ENCODE measurements at regions not wholly inside any gene's neighbourhood (a gene's known extent, or its start where the extent isn't known, plus 50 kb on each side); places are given as distances from the start of the nearest gene placed in this dataset.

- H3K9me3 Mint-ChIP-seq (ENCODE audit: unreplicated experiment) = no peaks in the 10 kb centered on the region
- DNase-seq (ENCODE audit: unreplicated experiment) = no peak
- TF ChIP-seq, protein P1, sequence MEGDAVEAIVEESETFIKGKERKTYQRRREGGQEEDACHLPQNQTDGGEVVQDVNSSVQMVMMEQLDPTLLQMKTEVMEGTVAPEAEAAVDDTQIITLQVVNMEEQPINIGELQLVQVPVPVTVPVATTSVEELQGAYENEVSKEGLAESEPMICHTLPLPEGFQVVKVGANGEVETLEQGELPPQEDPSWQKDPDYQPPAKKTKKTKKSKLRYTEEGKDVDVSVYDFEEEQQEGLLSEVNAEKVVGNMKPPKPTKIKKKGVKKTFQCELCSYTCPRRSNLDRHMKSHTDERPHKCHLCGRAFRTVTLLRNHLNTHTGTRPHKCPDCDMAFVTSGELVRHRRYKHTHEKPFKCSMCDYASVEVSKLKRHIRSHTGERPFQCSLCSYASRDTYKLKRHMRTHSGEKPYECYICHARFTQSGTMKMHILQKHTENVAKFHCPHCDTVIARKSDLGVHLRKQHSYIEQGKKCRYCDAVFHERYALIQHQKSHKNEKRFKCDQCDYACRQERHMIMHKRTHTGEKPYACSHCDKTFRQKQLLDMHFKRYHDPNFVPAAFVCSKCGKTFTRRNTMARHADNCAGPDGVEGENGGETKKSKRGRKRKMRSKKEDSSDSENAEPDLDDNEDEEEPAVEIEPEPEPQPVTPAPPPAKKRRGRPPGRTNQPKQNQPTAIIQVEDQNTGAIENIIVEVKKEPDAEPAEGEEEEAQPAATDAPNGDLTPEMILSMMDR (IDR thresholded peaks at IDR 0.05; ENCODE audit: unreplicated experiment) = no peak
- no peaks in the 10 kb centered on the region for H3K4me1 Mint-ChIP-seq (ENCODE audit: insufficient read depth, unreplicated experiment)
- H3K36me3 Mint-ChIP-seq (ENCODE audit: insufficient read depth, unreplicated experiment) = no peaks in the 10 kb centered on the region
- ChIA-PET POLR2A (no interaction called here), CTCF (no interaction called here)
- H3K4me3 Mint-ChIP-seq (ENCODE audit: unreplicated experiment) = no peak overlapping the region
- no TSS peak for BruUV-seq (replicated peaks)
- H3K27me3 Mint-ChIP-seq (ENCODE audit: insufficient read depth, unreplicated experiment) = peaks cover 12% of the 10 kb centered on the region
- no peak overlapping the region for H3K27ac Mint-ChIP-seq (ENCODE audit: low read depth, unreplicated experiment)
- intact Hi-C loops (cut with micrococcal nuclease) = no loop called here
These were observed 357.1 kb upstream of the SATB1 start for GRCh38 chr3:18782191-18782590.

DNA sequence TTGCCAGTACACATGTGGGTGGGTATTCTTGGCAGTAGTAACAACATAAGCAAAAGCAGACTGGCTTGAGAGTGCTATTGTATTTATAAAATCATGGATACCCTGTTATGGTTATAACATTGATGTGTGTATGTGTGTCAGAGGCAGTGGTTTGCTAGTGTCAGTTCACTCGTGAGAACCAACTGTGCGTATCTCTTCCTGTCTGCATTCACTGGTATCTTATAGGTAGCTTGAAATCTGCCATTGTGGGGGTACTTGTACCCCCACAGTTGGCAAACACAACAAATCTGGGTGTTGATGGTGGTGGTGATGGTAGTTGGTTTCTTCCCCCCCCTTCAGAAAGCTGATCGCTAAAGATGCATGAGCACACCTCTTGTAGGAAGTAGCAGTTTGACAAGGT, 355.8 kb upstream of the SATB1 start:
- CTCF ChIA-PET = no interaction called here
- no TSS peak for BruUV-seq (replicated peaks)

GRCh38 chr3:18779704-18780103, 354.6 kb upstream of the SATB1 start:
- Mint-ChIP-seq H3K27me3 (ENCODE audit: insufficient read depth, unreplicated experiment) (peaks cover 12% of the 10 kb centered on the region), H3K36me3 (ENCODE audit: insufficient read depth, unreplicated experiment) (no peaks in the 10 kb centered on the region), H3K4me3 (ENCODE audit: unreplicated experiment) (no peak overlapping the region), H3K27ac (ENCODE audit: low read depth, unreplicated experiment) (no peak overlapping the region), H3K9me3 (ENCODE audit: unreplicated experiment) (no peaks in the 10 kb centered on the region), H3K4me1 (ENCODE audit: insufficient read depth, unreplicated experiment) (no peaks in the 10 kb centered on the region)
- no TSS peak for BruUV-seq (replicated peaks)
- ChIA-PET CTCF (interaction anchor here (0.6 kb wide), 1 partner anchor 104 kb away, joined by 3 read pairs; no protein-coding TSS in a partner anchor), POLR2A (no interaction called here)
- intact Hi-C loops (cut with micrococcal nuclease) = loop anchor here (10.0 kb wide), 1 partner anchor 205 kb away; no protein-coding TSS in a partner anchor
- TF ChIP-seq, protein P1 (IDR thresholded peaks at IDR 0.05; ENCODE audit: unreplicated experiment) = no peak
- no peak for DNase-seq (ENCODE audit: unreplicated experiment)

More for the DNA sequence above, 355.8 kb upstream of the SATB1 start:
- POLR2A ChIA-PET = no interaction called here
- H3K36me3 Mint-ChIP-seq (ENCODE audit: insufficient read depth, unreplicated experiment) = no peaks in the 10 kb centered on the region
- H3K4me1 Mint-ChIP-seq (ENCODE audit: insufficient read depth, unreplicated experiment) = no peaks in the 10 kb centered on the region
- DNase-seq (ENCODE audit: unreplicated experiment) = no peak
- no peak overlapping the region for H3K4me3 Mint-ChIP-seq (ENCODE audit: unreplicated experiment)
- H3K9me3 Mint-ChIP-seq (ENCODE audit: unreplicated experiment) = no peaks in the 10 kb centered on the region
- TF ChIP-seq, protein P1 (IDR thresholded peaks at IDR 0.05; ENCODE audit: unreplicated experiment) = no peak
- peaks cover 12% of the 10 kb centered on the region for H3K27me3 Mint-ChIP-seq (ENCODE audit: insufficient read depth, unreplicated experiment)
- intact Hi-C loops (cut with micrococcal nuclease) = no loop called here
- H3K27ac Mint-ChIP-seq (ENCODE audit: low read depth, unreplicated experiment) = no peak overlapping the region

DNA sequence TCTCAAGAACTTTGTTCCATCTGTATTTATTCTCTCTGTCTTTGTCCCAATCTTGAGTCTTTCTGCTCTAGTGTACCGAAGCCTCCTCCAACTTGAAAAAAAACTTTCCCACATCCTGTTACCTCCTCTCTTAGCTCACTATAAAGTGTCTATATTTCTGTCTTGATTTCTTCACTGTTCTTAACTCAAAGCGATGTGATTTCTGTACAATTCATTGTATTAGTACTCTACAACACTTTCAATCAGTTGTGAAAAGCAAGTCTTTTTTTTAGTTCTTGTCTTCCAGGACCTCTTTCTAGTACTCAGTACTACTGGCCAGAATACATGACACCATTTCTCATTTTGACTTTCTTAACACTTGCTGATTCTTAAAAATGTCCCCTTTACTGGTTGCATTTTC, 353.5 kb upstream of the SATB1 start:
- TF ChIP-seq, protein P1 (IDR thresholded peaks at IDR 0.05; ENCODE audit: unreplicated experiment) = no peak
- no TSS peak for BruUV-seq (replicated peaks)
- Mint-ChIP-seq H3K36me3 (ENCODE audit: insufficient read depth, unreplicated experiment) (no peaks in the 10 kb centered on the region), H3K9me3 (ENCODE audit: unreplicated experiment) (no peaks in the 10 kb centered on the region), H3K4me1 (ENCODE audit: insufficient read depth, unreplicated experiment) (no peaks in the 10 kb centered on the region), H3K27ac (ENCODE audit: low read depth, unreplicated experiment) (no peak overlapping the region), H3K4me3 (ENCODE audit: unreplicated experiment) (no peak overlapping the region), H3K27me3 (ENCODE audit: insufficient read depth, unreplicated experiment) (peaks cover 12% of the 10 kb centered on the region)
- ChIA-PET POLR2A (no interaction called here), CTCF (interaction anchor here (1.0 kb wide), 1 partner anchor 21 kb away, joined by 4 read pairs; no protein-coding TSS in a partner anchor)
- no peak for DNase-seq (ENCODE audit: unreplicated experiment)
- intact Hi-C loops (cut with micrococcal nuclease) = loop anchor here (10.0 kb wide), 1 partner anchor 206 kb away; no protein-coding TSS in a partner anchor
